H1 (cell line): ENCODE measurements at regions not wholly inside any gene's neighbourhood (a gene's known extent, or its start where the extent isn't known, plus 50 kb on each side); places are given as distances from the start of the nearest gene placed in this dataset.

ENCODE experiments used
- CTCF ChIA-PET: fragments of 300-600 bp; sonication (Branson Sonifier 250); formaldehyde crosslinking; loops from one replicate; lab custom pipeline; 2021; ENCODE audit not compliant: partially characterized antibody; lab: Charles Lee
- POLR2A ChIA-PET: fragments of 300-600 bp; sonication (Branson Sonifier 250); formaldehyde crosslinking; loops from one replicate; lab custom pipeline; 2021; ENCODE audit warnings: inconsistent platforms; ENCODE audit not compliant: partially characterized antibody; lab: Charles Lee
- DNase-seq, 2 experiments: peaks; one replicate each; pipeline versions ENCODE4 v3.0.0 to v3.0.0-alpha.2; 2010 to 2022; ENCODE audit warnings: low spot score in 2 of 2, low read depth in 1 of 2, mixed read lengths in 1 of 2
- FAIRE-seq: peaks from 2 replicates; lab custom pipeline; 2011; peaks lifted over from hg19 to GRCh38; lab: Jason Lieb, UNC
- H2AFZ ChIP-seq: 2 replicates; pipeline ENCODE4 v1.8.1; 2012; ENCODE audit warnings: low read length, inconsistent platforms
- H2AK5ac ChIP-seq: 2 replicates; pipeline ENCODE4 v1.6.1; 2013; ENCODE audit warnings: low read depth, low read length
- H2BK120ac ChIP-seq: replicated peaks from 2 replicates; pipeline ENCODE3; 2013; ENCODE audit warnings: low read depth, low read length, inconsistent platforms
- H2BK12ac ChIP-seq: 2 replicates; pipeline ENCODE4 v1.6.1; 2013; ENCODE audit warnings: low read depth, low read length
- H2BK15ac ChIP-seq: 2 replicates; pipeline ENCODE4 v1.6.1; 2013; ENCODE audit warnings: low read length
- H2BK20ac ChIP-seq: 2 replicates; pipeline ENCODE4 v1.6.1; 2013; ENCODE audit warnings: low read length
- H2BK5ac ChIP-seq: 2 replicates; pipeline ENCODE4 v1.6.1; 2013; ENCODE audit warnings: low read depth, low read length
- H3K14ac ChIP-seq: 2 replicates; pipeline ENCODE4 v1.6.1; 2013; ENCODE audit warnings: inconsistent platforms; ENCODE audit not compliant: insufficient read length
- H3K18ac ChIP-seq: 2 replicates; pipeline ENCODE4 v1.6.1; 2013; ENCODE audit warnings: low read length; ENCODE audit errors: extremely low read depth
- H3K23ac ChIP-seq: 2 replicates; pipeline ENCODE4 v1.6.1; 2013; ENCODE audit warnings: inconsistent platforms; ENCODE audit not compliant: insufficient read length
- H3K23me2 ChIP-seq: 2 replicates; pipeline ENCODE4 v1.6.1; 2013; ENCODE audit warnings: low read depth, low read length
- H3K27ac ChIP-seq: 2 replicates; pipeline ENCODE4 v1.6.1; 2011; ENCODE audit warnings: low read depth, low read length, inconsistent platforms
- H3K27me3 ChIP-seq, 4 experiments: replicated peaks in 1 of 4; 1 replicate in 1 of 4; 2 replicates in 3 of 4; pipeline versions ENCODE4 v1.6.1 to v1.8.1; 2011 to 2013; ENCODE audit warnings: low read length in 3 of 4, mild to moderate bottlenecking in 3 of 4, inconsistent platforms in 2 of 4, mixed read lengths in 2 of 4, moderate library complexity in 1 of 4; ENCODE audit not compliant: control insufficient read depth in 3 of 4, insufficient read depth in 3 of 4; ENCODE audit errors: extremely low read depth in 1 of 4
- H3K36me3 ChIP-seq, 4 experiments: 2 replicates each; pipeline versions ENCODE4 v1.6.1 to v1.8.1; 2011 to 2013; ENCODE audit warnings: mild to moderate bottlenecking in 4 of 4, low read length in 3 of 4, moderate library complexity in 2 of 4, control low read depth in 1 of 4, inconsistent platforms in 1 of 4; ENCODE audit not compliant: insufficient read depth in 4 of 4, control insufficient read depth in 2 of 4
- H3K4ac ChIP-seq: replicated peaks from 2 replicates; pipeline ENCODE3; 2013; ENCODE audit warnings: low read length, low read depth, mixed read lengths, inconsistent platforms; ENCODE audit not compliant: insufficient read length
- H3K4me1 ChIP-seq, 4 experiments: replicated peaks in 1 of 4; 1 replicate in 1 of 4; 2 replicates in 3 of 4; pipeline versions ENCODE4 v1.6.1 to v1.8.1; 2011 to 2013; ENCODE audit warnings: low read length in 3 of 4, inconsistent platforms in 2 of 4, mixed read lengths in 1 of 4; ENCODE audit not compliant: insufficient read depth in 4 of 4, control insufficient read depth in 3 of 4
- H3K4me2 ChIP-seq, 2 experiments: 2 replicates each; pipeline versions ENCODE4 v1.6.1 to v1.8.1; 2011 to 2013; ENCODE audit warnings: low read depth in 2 of 2, low read length in 2 of 2, control low read depth in 1 of 2, inconsistent platforms in 1 of 2, mild to moderate bottlenecking in 1 of 2; ENCODE audit not compliant: insufficient read depth in 1 of 2
- H3K4me3 ChIP-seq, 4 experiments: fragments of 200-600, 300-600 bp in 1 of 4; sonication (generic), shearing (Covaris generic), sonication (Bioruptor Twin) in 1 of 4; 2 replicates each; pipeline versions ENCODE4 v1.5.1 to v1.8.1; 2011 to 2016; ENCODE audit warnings: low read length in 4 of 4, low read depth in 3 of 4, control low read depth in 2 of 4, inconsistent platforms in 2 of 4, mild to moderate bottlenecking in 2 of 4, mixed read lengths in 1 of 4, moderate library complexity in 1 of 4; ENCODE audit not compliant: insufficient read depth in 2 of 4; ENCODE audit errors: extremely low read depth in 1 of 4
- H3K56ac ChIP-seq: replicated peaks from 2 replicates; pipeline ENCODE3; 2013; ENCODE audit warnings: low read depth, mild to moderate bottlenecking, mixed read lengths, low read length, inconsistent platforms; ENCODE audit not compliant: insufficient read length
- H3K79me1 ChIP-seq: 2 replicates; pipeline ENCODE4 v1.6.1; 2013; ENCODE audit warnings: low read depth, low read length, control low read depth
- H3K79me2 ChIP-seq, 2 experiments: 2 replicates each; pipeline versions ENCODE4 v1.6.1 to v1.8.1; 2012 to 2013; ENCODE audit warnings: low read length in 2 of 2, mild to moderate bottlenecking in 2 of 2, inconsistent platforms in 1 of 2; ENCODE audit not compliant: insufficient read depth in 2 of 2, control insufficient read depth in 1 of 2
- H3K9ac ChIP-seq, 4 experiments: replicated peaks in 1 of 4; 1 replicate in 1 of 4; 2 replicates in 3 of 4; pipeline versions ENCODE4 v1.6.1 to v1.8.1; 2011 to 2013; ENCODE audit warnings: low read depth in 3 of 4, low read length in 3 of 4, control low read depth in 2 of 4, mild to moderate bottlenecking in 2 of 4, moderate library complexity in 2 of 4, inconsistent platforms in 1 of 4; ENCODE audit errors: extremely low read depth in 1 of 4
- H3K9me3 ChIP-seq, 2 experiments: 2 replicates each; pipeline versions ENCODE4 v1.6.1 to v1.8.1; 2012 to 2013; ENCODE audit warnings: mild to moderate bottlenecking in 2 of 2, moderate library complexity in 2 of 2, control low read depth in 1 of 2, inconsistent platforms in 1 of 2, low read depth in 1 of 2, low read length in 1 of 2, mixed read lengths in 1 of 2; ENCODE audit not compliant: insufficient read depth in 2 of 2
- H4K20me1 ChIP-seq, 2 experiments: replicated peaks in 1 of 2; 2 replicates each; pipeline versions ENCODE3 to v1.8.1; 2011 to 2013; ENCODE audit warnings: inconsistent platforms in 2 of 2, low read length in 2 of 2, mild to moderate bottlenecking in 1 of 2; ENCODE audit not compliant: insufficient read depth in 2 of 2, control insufficient read depth in 1 of 2
- H4K5ac ChIP-seq: 2 replicates; pipeline ENCODE4 v1.6.1; 2013; ENCODE audit warnings: low read length, low read depth, mixed read lengths, inconsistent platforms; ENCODE audit not compliant: insufficient read length
- H4K8ac ChIP-seq: 2 replicates; pipeline ENCODE4 v1.8.0; 2013; ENCODE audit warnings: mild to moderate bottlenecking, moderate library complexity, low read length, inconsistent platforms; ENCODE audit not compliant: insufficient read depth; ENCODE audit errors: extremely low read depth
- H4K91ac ChIP-seq: replicated peaks from 2 replicates; pipeline ENCODE3; 2013; ENCODE audit warnings: low read length, mixed read lengths, inconsistent platforms; ENCODE audit not compliant: insufficient read length
- ASH2L ChIP-seq: fragments of 200-600, 300-600 bp; sonication (generic); IDR thresholded peaks from one replicate; pipeline ENCODE4 v1.7.1; 2017; ENCODE audit warnings: low read length
- CBX8 ChIP-seq: fragments of 300-800, 300-1000 bp; sonication (generic); IDR thresholded peaks from 2 replicates; pipeline ENCODE4 v1.7.1; 2016; ENCODE audit warnings: low read depth, low read length, borderline replicate concordance
- GABPA ChIP-seq: IDR thresholded peaks from 2 replicates; pipeline ENCODE4 v1.6.1; 2011; ENCODE audit warnings: mild to moderate bottlenecking, low read length, moderate library complexity, borderline replicate concordance; ENCODE audit not compliant: insufficient read depth
- GTF2F1 ChIP-seq: IDR thresholded peaks from 2 replicates; pipeline ENCODE4 v1.6.1; 2012; ENCODE audit warnings: low read depth, low read length, improper control_type of control experiment, borderline replicate concordance
- KDM5A ChIP-seq: fragments of 200-600 bp; IDR thresholded peaks from 2 replicates; pipeline ENCODE4 v1.7.1; 2012; ENCODE audit warnings: mild to moderate bottlenecking, low read length, inconsistent platforms, mixed read lengths
- RAD21 ChIP-seq, 2 experiments: IDR thresholded peaks in 1 of 2; conservative IDR thresholded peaks in 1 of 2; 2 replicates each; pipeline ENCODE4 v1.6.1; 2011; ENCODE audit warnings: low read depth in 2 of 2, low read length in 2 of 2, improper control_type of control experiment in 1 of 2, inconsistent platforms in 1 of 2, mild to moderate bottlenecking in 1 of 2, moderate library complexity in 1 of 2
- RFX5 ChIP-seq: IDR thresholded peaks from 2 replicates; pipeline ENCODE4 v1.6.1; 2011; ENCODE audit warnings: low read depth, low read length, improper control_type of control experiment, borderline replicate concordance
- SAP30 ChIP-seq: fragments of 300-600 bp; sonication (generic); IDR thresholded peaks from 2 replicates; pipeline ENCODE4 v1.7.1; 2012; ENCODE audit warnings: low read length, moderate library complexity, mild to moderate bottlenecking, inconsistent platforms; ENCODE audit not compliant: insufficient read depth, insufficient replicate concordance
- SP1 ChIP-seq: IDR thresholded peaks from 2 replicates; pipeline ENCODE4 v1.6.1; 2011; ENCODE audit warnings: low read depth, low read length
- SP2 ChIP-seq: IDR thresholded peaks from 2 replicates; pipeline ENCODE4 v1.6.1; 2012; ENCODE audit warnings: mild to moderate bottlenecking, low read length, inconsistent platforms
- SP4 ChIP-seq: IDR thresholded peaks from 2 replicates; pipeline ENCODE4 v1.6.1; 2012; ENCODE audit warnings: low read length, inconsistent platforms
- SRF ChIP-seq: IDR thresholded peaks from 2 replicates; pipeline ENCODE4 v1.6.1; 2011; ENCODE audit warnings: mild to moderate bottlenecking, low read depth, low read length, moderate library complexity
- TAF1 ChIP-seq: IDR thresholded peaks from 2 replicates; pipeline ENCODE4 v1.6.1; 2011; ENCODE audit warnings: mild to moderate bottlenecking, low read depth, low read length
- TBP ChIP-seq: IDR thresholded peaks from 2 replicates; pipeline ENCODE4 v1.6.1; 2011; ENCODE audit warnings: low read depth, low read length, improper control_type of control experiment
- WGBS, 2 experiments: shearing (Covaris generic) in 1 of 2; methylation state at CpG; one replicate each; pipeline versions ENCODE4 v1.1.6 to v1.1.7; 2013 to 2015; ENCODE audit warnings: low lambda C conversion rate in 2 of 2, mixed read lengths in 2 of 2, inconsistent platforms in 1 of 2, low coverage in 1 of 2, missing lambda C conversion rate in 1 of 2; ENCODE audit not compliant: insufficient replicate concordance in 2 of 2, insufficient coverage in 1 of 2, insufficient read length in 1 of 2; ENCODE audit errors: extremely low coverage in 1 of 2, missing lambda C conversion rate in 1 of 2; 5-methylcytosine and 5-hydroxymethylcytosine counted together

GRCh38 chr4:103918214-103918613, 198.4 kb upstream of the TACR3 start:
- no peak overlapping the region for H4K5ac ChIP-seq
- H3K4me3 ChIP-seq = no peak overlapping the region
- H3K4ac ChIP-seq = no peak overlapping the region
- ChIA-PET POLR2A (no interaction called here), CTCF (interaction anchor here (0.6 to 1.2 kb wide), 2 partner anchors 15 to 334 kb away, joined by 3 to 7 read pairs; no protein-coding TSS in a partner anchor)
- H3K14ac ChIP-seq = no peak overlapping the region
- no peak overlapping the region for H2BK20ac ChIP-seq
- no peak overlapping the region for H2BK5ac ChIP-seq
- H3K79me1 ChIP-seq = no peaks in the 10 kb centered on the region
- H3K23me2 ChIP-seq = no peaks in the 10 kb centered on the region
- no peak overlapping the region for H3K23ac ChIP-seq
- no peaks in the 10 kb centered on the region for H3K9me3 ChIP-seq
- no peak overlapping the region for H2BK120ac ChIP-seq
- no peak overlapping the region for H2AK5ac ChIP-seq
- H3K56ac ChIP-seq = no peak overlapping the region
- H2BK15ac ChIP-seq = no peak overlapping the region
- no peak overlapping the region for H3K9ac ChIP-seq
- 82% methylated on average over 1 of the region's 1 CpG; no CpG with 5 or more reads in 1 of the 2 experiments for WGBS, 2 experiments
- H3K4me2 ChIP-seq = no peak overlapping the region
- H4K8ac ChIP-seq = no peak overlapping the region
- DNase-seq = no peak
- no peaks in the 10 kb centered on the region for H3K27me3 ChIP-seq
- H3K4me1 ChIP-seq = no peaks in the 10 kb centered on the region
- no peaks in the 10 kb centered on the region for H3K36me3 ChIP-seq
- FAIRE-seq = no peak
- H3K79me2 ChIP-seq = no peaks in the 10 kb centered on the region
- no peak overlapping the region for H3K18ac ChIP-seq
- H2BK12ac ChIP-seq = no peak overlapping the region
- H4K20me1 ChIP-seq = no peaks in the 10 kb centered on the region
- no peak overlapping the region for H4K91ac ChIP-seq
- H2AFZ ChIP-seq = no peak overlapping the region
- no peak for TF ChIP-seq ASH2L
- TF ChIP-seq SAP30 = no peak
- no peak for TF ChIP-seq SP4
- no peak for TF ChIP-seq TAF1
- TF ChIP-seq SP2 = no peak
- no peak for TF ChIP-seq RAD21 (IDR thresholded peaks at IDR 0.05 in 1 of 2, conservative IDR thresholded peaks at IDR 0.05 in 1 of 2; ENCODE audit: low read depth in 2 of 2, low read length in 2 of 2)
- TF ChIP-seq SP1 = no peak
- TF ChIP-seq RFX5 = no peak
- TF ChIP-seq TBP = no peak
- TF ChIP-seq CBX8 = no peak
- TF ChIP-seq GTF2F1 = no peak
- no peak for TF ChIP-seq GABPA
- no peak for TF ChIP-seq SRF
- no peak for TF ChIP-seq KDM5A
- TF ChIP-seq, all 59 proteins: peak for 0
- no peak overlapping the region for H3K27ac ChIP-seq
